K562 (cell line): ENCODE measurements at regions not wholly inside any gene's neighbourhood (a gene's known extent, or its start where the extent isn't known, plus 50 kb on each side); places are given as distances from the start of the nearest gene placed in this dataset.

ENCODE experiments used
- ATAC-seq: fragments of 200-7000 bp; cut with Tn5 transposase; 3 replicates; pipeline ENCODE4 v1.9.1; 2020; ENCODE audit warnings: moderate library complexity
- BruUV-seq: library from RNA; stranded (reverse); fragments of 400-500 nt; replicated peaks from 2 replicates; lab custom pipeline; 2021; lab: Mats Ljungman, UMichigan
- CTCF ChIA-PET: fragments of 300-600 bp; formaldehyde crosslinking; extraction: SDS; loops from one replicate; lab custom pipeline; 2021; ENCODE audit warnings: low intra/inter-chr PET ratio; lab: Yijun Ruan, JAX
- POLR2A ChIA-PET: fragments of 300-600, 350-650 bp; sonication (Branson Sonifier 250); formaldehyde crosslinking; extraction: SDS; loops from one replicate; lab custom pipeline; 2021; ENCODE audit warnings: antibody characterized with exemption, inconsistent platforms; lab: Yijun Ruan, JAX
- DNase-seq, 4 experiments: peaks; one replicate each; pipeline versions ENCODE4 v3.0.0 to v3.0.0-alpha.2; 2011 to 2018; ENCODE audit warnings: low spot score in 3 of 4, mixed read lengths in 3 of 4; ENCODE audit errors: extremely low read depth in 1 of 4
- FAIRE-seq: peaks from 2 replicates; lab custom pipeline; 2011; peaks lifted over from hg19 to GRCh38; lab: Jason Lieb, UNC
- H2AFZ ChIP-seq: 2 replicates; pipeline ENCODE4 v1.6.0; 2011; ENCODE audit warnings: low read depth, low read length, control low read depth, inconsistent platforms
- H3K27ac ChIP-seq: fragments of 200-600 bp; 3 replicates; pipeline ENCODE4 v1.8.0; 2011; ENCODE audit warnings: low read depth, mild to moderate bottlenecking, control low read depth, inconsistent platforms, low read length, moderate library complexity, mixed read lengths; ENCODE audit errors: extremely low read depth
- H3K27me3 ChIP-seq, 2 experiments: fragments of 300-600 bp in 1 of 2; 2 replicates in 1 of 2; 3 replicates in 1 of 2; pipeline versions ENCODE4 v1.6.0 to v1.8.0; 2011; ENCODE audit warnings: inconsistent platforms in 2 of 2, low read length in 2 of 2, mild to moderate bottlenecking in 1 of 2, mixed read lengths in 1 of 2, moderate library complexity in 1 of 2; ENCODE audit not compliant: control insufficient read depth in 2 of 2, insufficient read depth in 2 of 2
- H3K36me3 ChIP-seq: fragments of 300-600 bp; 3 replicates; pipeline ENCODE4 v1.8.0; 2011; ENCODE audit warnings: mild to moderate bottlenecking, low read length, inconsistent platforms; ENCODE audit not compliant: control insufficient read depth, insufficient read depth
- H3K4me1 ChIP-seq, 2 experiments: fragments of 200-600 bp in 1 of 2; replicated peaks in 1 of 2; 2 replicates in 1 of 2; 3 replicates in 1 of 2; pipeline versions ENCODE4 v1.5.1 to v1.8.0; 2011; ENCODE audit warnings: inconsistent platforms in 2 of 2, low read length in 2 of 2, mild to moderate bottlenecking in 1 of 2, mixed read lengths in 1 of 2, moderate library complexity in 1 of 2; ENCODE audit not compliant: control insufficient read depth in 2 of 2, insufficient read depth in 2 of 2
- H3K4me2 ChIP-seq: 2 replicates; pipeline ENCODE4 v1.6.1; 2011; ENCODE audit warnings: low read length, control low read depth, inconsistent platforms, mixed read lengths; ENCODE audit not compliant: insufficient read depth
- H3K4me3 ChIP-seq: fragments of 200-600 bp; sonication (generic), shearing (Covaris generic); 2 replicates; pipeline ENCODE4 v1.5.1; 2016; ENCODE audit warnings: control low read depth, inconsistent platforms
- H3K79me2 ChIP-seq: fragments of 200-600 bp; 3 replicates; pipeline ENCODE4 v1.8.0; 2011; ENCODE audit warnings: low read length, inconsistent platforms; ENCODE audit not compliant: control insufficient read depth, insufficient read depth
- H3K9ac ChIP-seq, 2 experiments: 2 replicates each; pipeline versions ENCODE4 v1.6.0 to v1.6.1; 2011; ENCODE audit warnings: low read depth in 2 of 2, low read length in 2 of 2, control low read depth in 1 of 2, inconsistent platforms in 1 of 2, mild to moderate bottlenecking in 1 of 2, mixed read lengths in 1 of 2; ENCODE audit not compliant: insufficient read depth in 1 of 2
- H3K9me1 ChIP-seq: one replicate; pipeline ENCODE4 v1.6.0; 2011; ENCODE audit warnings: inconsistent platforms, mild to moderate bottlenecking, low read length, moderate library complexity; ENCODE audit not compliant: control insufficient read depth, insufficient read depth
- H3K9me3 ChIP-seq: replicated peaks from 2 replicates; pipeline ENCODE4 v1.5.1; 2011; ENCODE audit warnings: low read depth, low read length, inconsistent platforms; ENCODE audit not compliant: control insufficient read depth, insufficient read depth
- H4K20me1 ChIP-seq: replicated peaks from 2 replicates; pipeline ENCODE4 v1.6.1; 2011; ENCODE audit warnings: low read length, inconsistent platforms, mixed read lengths; ENCODE audit not compliant: control insufficient read depth, insufficient read depth
- ARHGAP35 ChIP-seq: fragments of 450-650 bp; IDR thresholded peaks from 2 replicates; pipeline ENCODE4 v1.6.1; 2018; ENCODE audit not compliant: partially characterized antibody
- CBX3 ChIP-seq, 2 experiments: IDR thresholded peaks; 1 replicate in 1 of 2; 2 replicates in 1 of 2; pipeline ENCODE4 v1.6.1; 2012; ENCODE audit warnings: inconsistent platforms in 2 of 2, low read length in 2 of 2, borderline replicate concordance in 1 of 2, control low read depth in 1 of 2
- MCM3 ChIP-seq: fragments of 450-650 bp; IDR thresholded peaks from 2 replicates; pipeline ENCODE4 v1.6.1; 2016
- NFE2 ChIP-seq: IDR thresholded peaks from 2 replicates; pipeline ENCODE4 v1.6.1; 2014; ENCODE audit warnings: antibody characterized with exemption, low read depth
- RHOXF2B ChIP-seq: fragments of 250-450 bp; sonication (Bioruptor Pico); conservative IDR thresholded peaks from 2 replicates; pipeline ENCODE4 v1.5.1; 2021
- SIN3A ChIP-seq, 2 experiments: fragments of 150-350 bp in 1 of 2; IDR thresholded peaks; 2 replicates each; pipeline ENCODE4 v1.6.1; 2011 to 2016; ENCODE audit warnings: borderline replicate concordance in 2 of 2, low read depth in 2 of 2, low read length in 2 of 2, mild to moderate bottlenecking in 2 of 2, moderate library complexity in 2 of 2; ENCODE audit not compliant: control insufficient read depth in 1 of 2
- TEAD2 ChIP-seq: fragments of 450-650 bp; IDR thresholded peaks from 2 replicates; pipeline ENCODE4 v1.6.1; 2016; ENCODE audit warnings: missing genetic modification characterization, control low read depth, missing compliant biosample characterization
- XRCC5 ChIP-seq: fragments of 200-400 bp; formaldehyde crosslinking; IDR thresholded peaks from 2 replicates; pipeline ENCODE4 v1.6.1; 2017; ENCODE audit warnings: low read depth, mild to moderate bottlenecking, low read length
- ZNF316 ChIP-seq: fragments of 450-650 bp; IDR thresholded peaks from 2 replicates; pipeline ENCODE4 v1.6.1; 2016
- WGBS: fragments of 100-300 bp; shearing (Covaris generic); methylation state at CpG from one replicate; pipeline ENCODE4 v1.1.6; 2016; ENCODE audit warnings: low coverage, mixed read lengths; ENCODE audit not compliant: insufficient coverage; ENCODE audit errors: missing lambda C conversion rate; 5-methylcytosine and 5-hydroxymethylcytosine counted together
- in situ Hi-C: fragments of 300-500 bp; cut with MboI; formaldehyde crosslinking; loops from 4 replicates; pipeline ENCODE4 v1.15.0; 2018; ENCODE audit warnings: inconsistent platforms, mixed read lengths
- intact Hi-C: fragments of 100-400 bp; cut with micrococcal nuclease; formaldehyde crosslinking; loops from 2 replicates; pipeline ENCODE4 v1.14.2; 2022

- Histone ChIP-seq H3K27ac (no peak overlapping the region), H3K36me3 (no peaks in the 10 kb centered on the region), H3K9me1 (no peaks in the 10 kb centered on the region), H2AFZ (no peak overlapping the region), H3K4me3 (no peak overlapping the region), H3K27me3 (no peaks in the 10 kb centered on the region), H3K9me3 (no peaks in the 10 kb centered on the region), H3K4me2 (no peak overlapping the region), H3K9ac (no peak overlapping the region), H3K79me2 (no peaks in the 10 kb centered on the region), H3K4me1 (peaks cover 0 to under 1% of the 10 kb centered on the region in 2 experiments; a peak in 1 of 5 replicates), H4K20me1 (no peaks in the 10 kb centered on the region)
- no peak for FAIRE-seq
- BruUV-seq = no TSS peak
- ATAC-seq = no peak
- POLR2A ChIA-PET = no interaction called here
- WGBS = 39% methylated on average over 1 of the region's 1 CpG
- intact Hi-C loops (no loop called here), in situ Hi-C loops (no loop called here)
- no peak for TF ChIP-seq ZNF316
- TF ChIP-seq CBX3 (IDR thresholded peaks at IDR 0.05; ENCODE audit: borderline replicate concordance in 1 of 2, low read length in 2 of 2) = no peak
- no peak for TF ChIP-seq MCM3
- no peak for TF ChIP-seq XRCC5
- no peak for TF ChIP-seq TEAD2 (tag)
- no peak for TF ChIP-seq ARHGAP35
- no peak for TF ChIP-seq RHOXF2B (CRISPR knock-in tag)
- TF ChIP-seq SIN3A (IDR thresholded peaks at IDR 0.05; ENCODE audit: borderline replicate concordance in 2 of 2, control insufficient read depth in 1 of 2, low read depth in 2 of 2, low read length in 2 of 2) = no peak
- no peak for TF ChIP-seq NFE2
- CTCF ChIA-PET = no interaction called here
- no peak for DNase-seq
Measured at GRCh38 chr12:127245009-127245408, 1022.0 kb upstream of the TMEM132C start.
